Hepatocyte (in vitro differentiated cells): ENCODE measurements at regions not wholly inside any gene's neighbourhood (a gene's known extent, or its start where the extent isn't known, plus 50 kb on each side); places are given as distances from the start of the nearest gene placed in this dataset.

ENCODE experiments used
- EZH2phosphoT487 ChIP-seq: fragments of 200-600 bp; sonication (generic); IDR thresholded peaks from one replicate; pipeline ENCODE4 v1.6.1; 2018; ENCODE audit warnings: antibody characterized with exemption, mild to moderate bottlenecking, low read depth, moderate library complexity; ENCODE audit not compliant: unreplicated experiment, severe bottlenecking
- TF ChIP-seq, protein P1 (sequence below): fragments of 200-600 bp; sonication (generic); IDR thresholded peaks from 2 replicates; pipeline ENCODE4 v1.5.1; 2016; ENCODE audit warnings: antibody characterized with exemption, mild to moderate bottlenecking; ENCODE audit not compliant: poor library complexity

DNA sequence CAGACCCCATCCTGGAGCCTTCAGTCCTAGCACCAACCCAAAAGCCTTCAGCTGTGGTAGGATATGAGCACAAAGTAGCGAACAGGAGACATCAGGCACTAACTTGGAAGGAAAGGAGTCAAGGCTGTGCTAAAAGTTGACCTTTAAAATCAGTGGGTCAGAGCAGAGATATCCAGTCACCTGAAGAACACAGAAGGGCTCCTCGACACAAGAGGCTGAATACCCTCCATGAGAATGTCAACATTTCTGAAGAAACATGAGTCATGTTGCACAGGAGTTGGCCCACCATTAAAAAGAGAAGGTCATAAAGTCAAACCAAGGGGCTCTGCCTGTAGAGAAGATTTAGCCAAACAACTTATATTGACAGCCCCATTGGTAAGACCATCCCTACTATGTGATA lies 172.5 kb downstream of the PLPP3 start:
- TF ChIP-seq, protein P1, sequence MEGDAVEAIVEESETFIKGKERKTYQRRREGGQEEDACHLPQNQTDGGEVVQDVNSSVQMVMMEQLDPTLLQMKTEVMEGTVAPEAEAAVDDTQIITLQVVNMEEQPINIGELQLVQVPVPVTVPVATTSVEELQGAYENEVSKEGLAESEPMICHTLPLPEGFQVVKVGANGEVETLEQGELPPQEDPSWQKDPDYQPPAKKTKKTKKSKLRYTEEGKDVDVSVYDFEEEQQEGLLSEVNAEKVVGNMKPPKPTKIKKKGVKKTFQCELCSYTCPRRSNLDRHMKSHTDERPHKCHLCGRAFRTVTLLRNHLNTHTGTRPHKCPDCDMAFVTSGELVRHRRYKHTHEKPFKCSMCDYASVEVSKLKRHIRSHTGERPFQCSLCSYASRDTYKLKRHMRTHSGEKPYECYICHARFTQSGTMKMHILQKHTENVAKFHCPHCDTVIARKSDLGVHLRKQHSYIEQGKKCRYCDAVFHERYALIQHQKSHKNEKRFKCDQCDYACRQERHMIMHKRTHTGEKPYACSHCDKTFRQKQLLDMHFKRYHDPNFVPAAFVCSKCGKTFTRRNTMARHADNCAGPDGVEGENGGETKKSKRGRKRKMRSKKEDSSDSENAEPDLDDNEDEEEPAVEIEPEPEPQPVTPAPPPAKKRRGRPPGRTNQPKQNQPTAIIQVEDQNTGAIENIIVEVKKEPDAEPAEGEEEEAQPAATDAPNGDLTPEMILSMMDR, result no peak
- no peak for TF ChIP-seq EZH2phosphoT487
